ENCODE measurements at regions not wholly inside any gene's neighbourhood (a gene's known extent, or its start where the extent isn't known, plus 50 kb on each side); places are given as distances from the start of the nearest gene placed in this dataset.

- DNase-seq, result no peak
- Histone ChIP-seq H3K4me1 (ENCODE audit: control insufficient read depth, insufficient read depth, low read length) (peaks cover under 1% of the 10 kb centered on the region), H3K27ac (ENCODE audit: low read length) (no peak overlapping the region), H3K27me3 (ENCODE audit: control insufficient read depth, insufficient read depth, low read length) (no peaks in the 10 kb centered on the region), H3K9me3 (ENCODE audit: control insufficient read depth, low read depth, low read length) (peaks cover 2% of the 10 kb centered on the region), H3K4me3 (ENCODE audit: low read length) (no peak overlapping the region), H3K36me3 (ENCODE audit: control insufficient read depth, insufficient read depth, low read length) (no peaks in the 10 kb centered on the region)
- WGBS (ENCODE audit: insufficient coverage, low lambda C conversion rate), result 80% methylated on average over 1 of the region's 3 CpGs
Measured at GRCh38 chr10:94205396-94205831, 157.3 kb downstream of the NOC3L start.

- Histone ChIP-seq H3K9me3 (ENCODE audit: control insufficient read depth, low read depth, low read length) (peaks cover 2% of the 10 kb centered on the region), H3K36me3 (ENCODE audit: control insufficient read depth, insufficient read depth, low read length) (no peaks in the 10 kb centered on the region), H3K27ac (ENCODE audit: low read length) (no peak overlapping the region), H3K27me3 (ENCODE audit: control insufficient read depth, insufficient read depth, low read length) (no peaks in the 10 kb centered on the region), H3K4me1 (ENCODE audit: control insufficient read depth, insufficient read depth, low read length) (peaks cover 3% of the 10 kb centered on the region), H3K4me3 (ENCODE audit: low read length) (no peak overlapping the region)
- no CpG with 5 or more reads among the region's 2 CpGs for WGBS (ENCODE audit: insufficient coverage, low lambda C conversion rate)
- no peak for DNase-seq
Measured at GRCh38 chr10:94206176-94206575, 156.6 kb downstream of the NOC3L start.

- WGBS (ENCODE audit: insufficient coverage, low lambda C conversion rate), result no CpG with 5 or more reads among the region's 1 CpG
- H3K9me3 ChIP-seq (ENCODE audit: control insufficient read depth, low read depth, low read length), result peaks cover 2% of the 10 kb centered on the region
- no peaks in the 10 kb centered on the region for H3K27me3 ChIP-seq (ENCODE audit: control insufficient read depth, insufficient read depth, low read length)
- H3K27ac ChIP-seq (ENCODE audit: low read length), result no peak overlapping the region
- DNase-seq, result no peak
- no peak overlapping the region for H3K4me3 ChIP-seq (ENCODE audit: low read length)
- peaks cover 10% of the 10 kb centered on the region for H3K4me1 ChIP-seq (ENCODE audit: control insufficient read depth, insufficient read depth, low read length)
- H3K36me3 ChIP-seq (ENCODE audit: control insufficient read depth, insufficient read depth, low read length), result no peaks in the 10 kb centered on the region
Measured at GRCh38 chr10:94208315-94208714, 154.4 kb downstream of the NOC3L start.

- peak overlapping the region; percentile 8 for H3K27ac ChIP-seq (ENCODE audit: low read length)
- H3K36me3 ChIP-seq (ENCODE audit: control insufficient read depth, insufficient read depth, low read length), result no peaks in the 10 kb centered on the region
- DNase-seq, result peak in 1 of 2 donors; percentile 39
- H3K9me3 ChIP-seq (ENCODE audit: control insufficient read depth, low read depth, low read length), result peaks cover 2% of the 10 kb centered on the region
- H3K4me1 ChIP-seq (ENCODE audit: control insufficient read depth, insufficient read depth, low read length), result peaks cover 10% of the 10 kb centered on the region
- no CpG with 5 or more reads among the region's 5 CpGs for WGBS (ENCODE audit: insufficient coverage, low lambda C conversion rate)
- no peak overlapping the region for H3K4me3 ChIP-seq (ENCODE audit: low read length)
- no peaks in the 10 kb centered on the region for H3K27me3 ChIP-seq (ENCODE audit: control insufficient read depth, insufficient read depth, low read length)
Measured at GRCh38 chr10:94210440-94211168, 152.1 kb downstream of the NOC3L start.

- DNase-seq, result no peak
- Histone ChIP-seq H3K9me3 (ENCODE audit: control insufficient read depth, low read depth, low read length) (peaks cover 2% of the 10 kb centered on the region), H3K4me3 (ENCODE audit: low read length) (no peak overlapping the region), H3K27ac (ENCODE audit: low read length) (no peak overlapping the region), H3K27me3 (ENCODE audit: control insufficient read depth, insufficient read depth, low read length) (no peaks in the 10 kb centered on the region), H3K36me3 (ENCODE audit: control insufficient read depth, insufficient read depth, low read length) (no peaks in the 10 kb centered on the region), H3K4me1 (ENCODE audit: control insufficient read depth, insufficient read depth, low read length) (peaks cover 10% of the 10 kb centered on the region)
- no CpG with 5 or more reads among the region's 1 CpG for WGBS (ENCODE audit: insufficient coverage, low lambda C conversion rate)
Measured at GRCh38 chr10:94211169-94211510, 151.6 kb downstream of the NOC3L start.

- H3K4me3 ChIP-seq (ENCODE audit: low read length), result no peak overlapping the region
- no CpG with 5 or more reads among the region's 2 CpGs for WGBS (ENCODE audit: insufficient coverage, low lambda C conversion rate)
- peak overlapping the region; percentile 31 for H3K27ac ChIP-seq (ENCODE audit: low read length)
- H3K36me3 ChIP-seq (ENCODE audit: control insufficient read depth, insufficient read depth, low read length), result no peaks in the 10 kb centered on the region
- peaks cover 10% of the 10 kb centered on the region for H3K4me1 ChIP-seq (ENCODE audit: control insufficient read depth, insufficient read depth, low read length)
- no peaks in the 10 kb centered on the region for H3K9me3 ChIP-seq (ENCODE audit: control insufficient read depth, low read depth, low read length)
- H3K27me3 ChIP-seq (ENCODE audit: control insufficient read depth, insufficient read depth, low read length), result no peaks in the 10 kb centered on the region
- DNase-seq, result peak; percentile 66 to 75
Measured at GRCh38 chr10:94213001-94213530, 149.7 kb downstream of the NOC3L start.

- WGBS (ENCODE audit: insufficient coverage, low lambda C conversion rate), result 86% methylated on average over 1 of the region's 3 CpGs
- Histone ChIP-seq H3K36me3 (ENCODE audit: control insufficient read depth, insufficient read depth, low read length) (no peaks in the 10 kb centered on the region), H3K4me3 (ENCODE audit: low read length) (no peak overlapping the region), H3K27me3 (ENCODE audit: control insufficient read depth, insufficient read depth, low read length) (no peaks in the 10 kb centered on the region), H3K27ac (ENCODE audit: low read length) (no peak overlapping the region), H3K9me3 (ENCODE audit: control insufficient read depth, low read depth, low read length) (no peaks in the 10 kb centered on the region), H3K4me1 (ENCODE audit: control insufficient read depth, insufficient read depth, low read length) (peaks cover 10% of the 10 kb centered on the region)
- no peak for DNase-seq
Measured at GRCh38 chr10:94213980-94214379, 148.8 kb downstream of the NOC3L start.

- DNase-seq, result no peak
- no peak overlapping the region for H3K4me3 ChIP-seq (ENCODE audit: low read length)
- no peaks in the 10 kb centered on the region for H3K27me3 ChIP-seq (ENCODE audit: control insufficient read depth, insufficient read depth, low read length)
- WGBS (ENCODE audit: insufficient coverage, low lambda C conversion rate), result 100% methylated on average over 1 of the region's 7 CpGs
- no peaks in the 10 kb centered on the region for H3K36me3 ChIP-seq (ENCODE audit: control insufficient read depth, insufficient read depth, low read length)
- no peaks in the 10 kb centered on the region for H3K9me3 ChIP-seq (ENCODE audit: control insufficient read depth, low read depth, low read length)
- H3K4me1 ChIP-seq (ENCODE audit: control insufficient read depth, insufficient read depth, low read length), result peaks cover 10% of the 10 kb centered on the region
- H3K27ac ChIP-seq (ENCODE audit: low read length), result no peak overlapping the region
Measured at GRCh38 chr10:94214481-94214893, 148.3 kb downstream of the NOC3L start.

- DNase-seq, result no peak
- Histone ChIP-seq H3K4me3 (ENCODE audit: low read length) (no peak overlapping the region), H3K27ac (ENCODE audit: low read length) (no peak overlapping the region), H3K27me3 (ENCODE audit: control insufficient read depth, insufficient read depth, low read length) (no peaks in the 10 kb centered on the region), H3K4me1 (ENCODE audit: control insufficient read depth, insufficient read depth, low read length) (peaks cover 6% of the 10 kb centered on the region), H3K9me3 (ENCODE audit: control insufficient read depth, low read depth, low read length) (no peaks in the 10 kb centered on the region), H3K36me3 (ENCODE audit: control insufficient read depth, insufficient read depth, low read length) (peaks cover 7% of the 10 kb centered on the region)
- no CpG with 5 or more reads among the region's 4 CpGs for WGBS (ENCODE audit: insufficient coverage, low lambda C conversion rate)
Measured at GRCh38 chr10:94216201-94216600, 146.5 kb downstream of the NOC3L start.

GRCh38 chr10:94217411-94217810 is 145.3 kb downstream of the NOC3L start:
- no peak overlapping the region for H3K4me3 ChIP-seq (ENCODE audit: low read length)
- no peaks in the 10 kb centered on the region for H3K27me3 ChIP-seq (ENCODE audit: control insufficient read depth, insufficient read depth, low read length)
- H3K4me1 ChIP-seq (ENCODE audit: control insufficient read depth, insufficient read depth, low read length), result peaks cover 6% of the 10 kb centered on the region
- no peak for DNase-seq
- H3K9me3 ChIP-seq (ENCODE audit: control insufficient read depth, low read depth, low read length), result no peaks in the 10 kb centered on the region
- H3K36me3 ChIP-seq (ENCODE audit: control insufficient read depth, insufficient read depth, low read length), result peaks cover 7% of the 10 kb centered on the region
- H3K27ac ChIP-seq (ENCODE audit: low read length), result no peak overlapping the region
